Mesendoderm (in vitro differentiated cells): ENCODE measurements at regions not wholly inside any gene's neighbourhood (a gene's known extent, or its start where the extent isn't known, plus 50 kb on each side); places are given as distances from the start of the nearest gene placed in this dataset.
A peak's percentile ranks its signal among the peaks of the same experiment; 100 is the strongest.
"Not testable (repeated sequence)": the region's sequence is repeated elsewhere in the genome, so short reads cannot be mapped to it uniquely, and the experiment has no call there.

Experiments used
- DNase-seq: peaks from one replicate; pipeline ENCODE4 v3.0.0; 2013
- H2AK5ac ChIP-seq: 2 replicates; pipeline ENCODE4 v1.6.1; 2013; ENCODE audit warnings: low read length, inconsistent platforms
- H2BK120ac ChIP-seq: 2 replicates; pipeline ENCODE4 v1.6.1; 2013; ENCODE audit warnings: low read depth, mild to moderate bottlenecking, low read length, moderate library complexity, mixed read lengths
- H2BK15ac ChIP-seq: replicated peaks from 2 replicates; pipeline ENCODE4 v1.6.1; 2013; ENCODE audit warnings: low read depth, mild to moderate bottlenecking, moderate library complexity
- H2BK5ac ChIP-seq: 2 replicates; pipeline ENCODE4 v1.6.1; 2013; ENCODE audit warnings: low read length, inconsistent platforms
- H3K18ac ChIP-seq: 2 replicates; pipeline ENCODE4 v1.6.1; 2013; ENCODE audit warnings: mild to moderate bottlenecking, low read length, mixed read lengths
- H3K23ac ChIP-seq: one replicate; pipeline ENCODE4 v1.6.1; 2013; ENCODE audit warnings: low read length
- H3K27ac ChIP-seq: 2 replicates; pipeline ENCODE4 v1.5.1; 2013; ENCODE audit warnings: low read depth, mild to moderate bottlenecking, inconsistent platforms, low read length, moderate library complexity
- H3K27me3 ChIP-seq: 2 replicates; pipeline ENCODE4 v1.6.1; 2013; ENCODE audit warnings: low read length, control low read depth, mild to moderate bottlenecking, inconsistent platforms; ENCODE audit not compliant: insufficient read depth, poor library complexity
- H3K36me3 ChIP-seq: 2 replicates; pipeline ENCODE4 v1.6.1; 2013; ENCODE audit warnings: low read length, inconsistent platforms; ENCODE audit not compliant: control insufficient read depth, insufficient read depth
- H3K4ac ChIP-seq: one replicate; pipeline ENCODE4 v1.6.1; 2013; ENCODE audit warnings: low read depth, mild to moderate bottlenecking, low read length, moderate library complexity
- H3K4me1 ChIP-seq: 2 replicates; pipeline ENCODE4 v1.6.1; 2013; ENCODE audit warnings: low read depth, low read length, inconsistent platforms; ENCODE audit not compliant: control insufficient read depth
- H3K4me2 ChIP-seq: 2 replicates; pipeline ENCODE4 v1.6.1; 2013; ENCODE audit warnings: low read length
- H3K4me3 ChIP-seq: 2 replicates; pipeline ENCODE4 v1.5.1; 2013; ENCODE audit warnings: mild to moderate bottlenecking, low read length
- H3K56ac ChIP-seq: one replicate; pipeline ENCODE4 v1.6.1; 2013; ENCODE audit warnings: low read length
- H3K79me1 ChIP-seq: 2 replicates; pipeline ENCODE4 v1.6.1; 2013; ENCODE audit warnings: low read length, inconsistent platforms
- H3K79me2 ChIP-seq: 2 replicates; pipeline ENCODE4 v1.6.1; 2013; ENCODE audit warnings: mild to moderate bottlenecking, low read length; ENCODE audit not compliant: control insufficient read depth, insufficient read depth
- H3K9ac ChIP-seq: 2 replicates; pipeline ENCODE4 v1.6.1; 2013; ENCODE audit warnings: low read length, inconsistent platforms
- H4K5ac ChIP-seq: one replicate; pipeline ENCODE4 v1.6.1; 2013; ENCODE audit warnings: low read length
- H4K8ac ChIP-seq: one replicate; pipeline ENCODE4 v1.6.1; 2013; ENCODE audit warnings: low read depth, mild to moderate bottlenecking, control low read depth, low read length, moderate library complexity
- WGBS: extraction: QIAGEN DNeasy Blood & Tissue Kit; methylation state at CpG from one replicate; pipeline ENCODE4 v1.1.7; 2013; ENCODE audit warnings: low lambda C conversion rate, missing lambda C conversion rate; ENCODE audit not compliant: insufficient coverage; ENCODE audit errors: extremely low coverage; 5-methylcytosine and 5-hydroxymethylcytosine counted together

- Histone ChIP-seq H3K56ac (no peak overlapping the region), H3K9ac (no peak overlapping the region), H2BK120ac (no peak overlapping the region), H2BK5ac (no peak overlapping the region), H2AK5ac (no peak overlapping the region), H4K8ac (no peak overlapping the region), H3K79me2 (no peaks in the 10 kb centered on the region), H3K4me2 (no peak overlapping the region), H4K5ac (no peak overlapping the region), H3K4ac (no peak overlapping the region), H3K23ac (no peak overlapping the region), H3K27ac (no peak overlapping the region), H3K27me3 (no peaks in the 10 kb centered on the region), H3K36me3 (no peaks in the 10 kb centered on the region), H2BK15ac (no peak overlapping the region), H3K4me1 (no peaks in the 10 kb centered on the region), H3K4me3 (no peak overlapping the region), H3K18ac (no peak overlapping the region), H3K79me1 (no peaks in the 10 kb centered on the region)
- peak; percentile 5 for DNase-seq
- no CpG with 5 or more reads among the region's 2 CpGs for WGBS
Measured at GRCh38 chr13:69619651-69620050, 488.0 kb upstream of the ATXN8OS start.

- Histone ChIP-seq H2BK120ac (no peak overlapping the region), H4K8ac (no peak overlapping the region), H3K4me2 (no peak overlapping the region), H2BK5ac (no peak overlapping the region), H3K79me2 (no peaks in the 10 kb centered on the region), H3K79me1 (no peaks in the 10 kb centered on the region), H2BK15ac (no peak overlapping the region), H3K27me3 (no peaks in the 10 kb centered on the region), H3K23ac (no peak overlapping the region), H3K18ac (peak overlapping the region; percentile 14), H3K4ac (no peak overlapping the region), H3K27ac (no peak overlapping the region), H4K5ac (no peak overlapping the region), H3K36me3 (no peaks in the 10 kb centered on the region), H3K4me3 (no peak overlapping the region), H2AK5ac (no peak overlapping the region), H3K56ac (no peak overlapping the region), H3K4me1 (no peaks in the 10 kb centered on the region), H3K9ac (no peak overlapping the region)
- no peak for DNase-seq
- no CpG with 5 or more reads among the region's 1 CpG for WGBS
Measured at GRCh38 chr13:69618838-69619237, 488.8 kb upstream of the ATXN8OS start.

GRCh38 chr13:69618393-69618792 is 489.2 kb upstream of the ATXN8OS start:
- H3K79me2 ChIP-seq: no peaks in the 10 kb centered on the region
- no peaks in the 10 kb centered on the region for H3K79me1 ChIP-seq
- no peak overlapping the region for H2BK120ac ChIP-seq
- H3K4me1 ChIP-seq: no peaks in the 10 kb centered on the region
- no peak overlapping the region for H4K8ac ChIP-seq
- H3K4me3 ChIP-seq: no peak overlapping the region
- no peaks in the 10 kb centered on the region for H3K36me3 ChIP-seq
- H3K4ac ChIP-seq: no peak overlapping the region
- no peak overlapping the region for H2BK15ac ChIP-seq
- H3K56ac ChIP-seq: no peak overlapping the region
- no peak overlapping the region for H2AK5ac ChIP-seq
- H3K27ac ChIP-seq: no peak overlapping the region
- H3K27me3 ChIP-seq: no peaks in the 10 kb centered on the region
- no peak overlapping the region for H3K9ac ChIP-seq
- no peak overlapping the region for H3K23ac ChIP-seq
- DNase-seq: no peak
- no peak overlapping the region for H2BK5ac ChIP-seq
- no CpG with 5 or more reads among the region's 4 CpGs for WGBS
- no peak overlapping the region for H3K4me2 ChIP-seq
- no peak overlapping the region for H3K18ac ChIP-seq
- H4K5ac ChIP-seq: no peak overlapping the region

GRCh38 chr13:69617587-69617986 is 490.0 kb upstream of the ATXN8OS start:
- no peak overlapping the region for H2BK15ac ChIP-seq
- no peak overlapping the region for H3K4ac ChIP-seq
- H2BK5ac ChIP-seq: no peak overlapping the region
- H3K23ac ChIP-seq: no peak overlapping the region
- H2BK120ac ChIP-seq: peak overlapping the region; percentile 45
- no peak overlapping the region for H3K4me2 ChIP-seq
- H3K27ac ChIP-seq: no peak overlapping the region
- no CpG with 5 or more reads among the region's 2 CpGs for WGBS
- H3K4me1 ChIP-seq: no peaks in the 10 kb centered on the region
- H3K27me3 ChIP-seq: no peaks in the 10 kb centered on the region
- H3K4me3 ChIP-seq: no peak overlapping the region
- H3K79me1 ChIP-seq: no peaks in the 10 kb centered on the region
- H3K9ac ChIP-seq: no peak overlapping the region
- H4K5ac ChIP-seq: no peak overlapping the region
- no peak overlapping the region for H3K56ac ChIP-seq
- no peak overlapping the region for H4K8ac ChIP-seq
- no peaks in the 10 kb centered on the region for H3K79me2 ChIP-seq
- H3K36me3 ChIP-seq: no peaks in the 10 kb centered on the region
- no peak for DNase-seq
- no peak overlapping the region for H2AK5ac ChIP-seq
- no peak overlapping the region for H3K18ac ChIP-seq

- no peak overlapping the region for H3K56ac ChIP-seq
- no peaks in the 10 kb centered on the region for H3K36me3 ChIP-seq
- WGBS: no CpG with 5 or more reads among the region's 3 CpGs
- H2BK15ac ChIP-seq: no peak overlapping the region
- no peak for DNase-seq
- no peak overlapping the region for H4K8ac ChIP-seq
- no peak overlapping the region for H2BK120ac ChIP-seq
- H3K4me2 ChIP-seq: no peak overlapping the region
- H3K79me1 ChIP-seq: no peaks in the 10 kb centered on the region
- no peak overlapping the region for H3K4ac ChIP-seq
- no peak overlapping the region for H4K5ac ChIP-seq
- H3K18ac ChIP-seq: no peak overlapping the region
- no peak overlapping the region for H3K23ac ChIP-seq
- no peaks in the 10 kb centered on the region for H3K4me1 ChIP-seq
- H3K27me3 ChIP-seq: no peaks in the 10 kb centered on the region
- no peak overlapping the region for H2BK5ac ChIP-seq
- H3K9ac ChIP-seq: no peak overlapping the region
- no peak overlapping the region for H3K27ac ChIP-seq
- no peak overlapping the region for H2AK5ac ChIP-seq
- no peaks in the 10 kb centered on the region for H3K79me2 ChIP-seq
- H3K4me3 ChIP-seq: no peak overlapping the region
Measured at GRCh38 chr13:69616396-69616795, 491.2 kb upstream of the ATXN8OS start.

- not testable (repeated sequence) for H3K4me3 ChIP-seq, H3K56ac ChIP-seq, H2AK5ac ChIP-seq, H2BK15ac ChIP-seq, H3K4me1 ChIP-seq, H3K4me2 ChIP-seq, H4K8ac ChIP-seq, DNase-seq, H4K5ac ChIP-seq, H3K79me1 ChIP-seq, H3K36me3 ChIP-seq, H3K27ac ChIP-seq, H3K18ac ChIP-seq, H2BK5ac ChIP-seq, H3K9ac ChIP-seq, H3K79me2 ChIP-seq, H3K4ac ChIP-seq, H3K27me3 ChIP-seq, H2BK120ac ChIP-seq, H3K23ac ChIP-seq
- WGBS: no CpG with 5 or more reads among the region's 8 CpGs
Measured at GRCh38 chr13:69615055-69615454, 492.6 kb upstream of the ATXN8OS start.
